ENCODE measurements at regions not wholly inside any gene's neighbourhood (a gene's known extent, or its start where the extent isn't known, plus 50 kb on each side); places are given as distances from the start of the nearest gene placed in this dataset.

- no peak overlapping the region for H3K4me3 ChIP-seq
- H3K27ac ChIP-seq = no peak overlapping the region
- no peak for FAIRE-seq
- H3K9me3 ChIP-seq = no peaks in the 10 kb centered on the region
- ATAC-seq = no peak
- TF ChIP-seq ZNF302 (CRISPR knock-in tag; IDR thresholded peaks at IDR 0.05) (no peak), ELK1 (IDR thresholded peaks at IDR 0.05; ENCODE audit: low read depth, low read length) (no peak), SMC3 (IDR thresholded peaks at IDR 0.05) (no peak), EP300 (IDR thresholded peaks at IDR 0.05) (no peak), RAD21 (conservative IDR thresholded peaks at IDR 0.05 in 1 of 2, IDR thresholded peaks at IDR 0.05 in 1 of 2) (no peak), CTCF (IDR thresholded peaks at IDR 0.05) (no peak), MAX (IDR thresholded peaks at IDR 0.05) (no peak), RCOR1 (IDR thresholded peaks at IDR 0.05; ENCODE audit: low read depth, low read length) (no peak)
- WGBS (ENCODE audit: missing lambda C conversion rate) = 3% methylated on average over 2 of the region's 2 CpGs
- no peak for DNase-seq (ENCODE audit: low read depth in 1 of 2, low spot score in 1 of 2)
- ChIA-PET CTCF (no interaction called here), POLR2A (no interaction called here)
- H3K4me2 ChIP-seq = no peak overlapping the region
- no peaks in the 10 kb centered on the region for H3K4me1 ChIP-seq
Observed at GRCh38 chr7:113764401-113765035, 154.3 kb downstream of the PPP1R3A start.

GRCh38 chr7:113763226-113763625 lies 155.6 kb downstream of the PPP1R3A start:
- no peak for FAIRE-seq
- no peak for TF ChIP-seq HOXA7 (CRISPR knock-in tag; IDR thresholded peaks at IDR 0.05)
- TF ChIP-seq REST (IDR thresholded peaks at IDR 0.05) = no peak
- no peak for TF ChIP-seq KDM1A (IDR thresholded peaks at IDR 0.05; ENCODE audit: low read depth)
- no peak for TF ChIP-seq SREBF2 (IDR thresholded peaks at IDR 0.05)
- no peak for TF ChIP-seq ZFP36 (IDR thresholded peaks at IDR 0.05; ENCODE audit: borderline replicate concordance, partially characterized antibody)
- TF ChIP-seq USF2 (IDR thresholded peaks at IDR 0.05) = no peak
- no peak for TF ChIP-seq RNF2 (IDR thresholded peaks at IDR 0.05; ENCODE audit: borderline replicate concordance, low read depth)
- TF ChIP-seq CBX8 (IDR thresholded peaks at IDR 0.05) = no peak
- TF ChIP-seq ESRRA (IDR thresholded peaks at IDR 0.05; ENCODE audit: borderline replicate concordance, low read length) = no peak
- TF ChIP-seq ZC3H11A (IDR thresholded peaks at IDR 0.05) = no peak
- no peak for TF ChIP-seq MYC (IDR thresholded peaks at IDR 0.05; ENCODE audit: borderline replicate concordance, low read length)
- no peak for TF ChIP-seq NR3C1 (IDR thresholded peaks at IDR 0.05)
- no peak for TF ChIP-seq TFCP2L1 (CRISPR knock-in tag; IDR thresholded peaks at IDR 0.05)
- TF ChIP-seq EHF (CRISPR knock-in tag; IDR thresholded peaks at IDR 0.05) = no peak
- no peak for TF ChIP-seq PHF8 (IDR thresholded peaks at IDR 0.05; ENCODE audit: borderline replicate concordance, low read depth)
- no peak for ATAC-seq
- CTCF ChIA-PET = interaction anchor here (1.0 kb wide), 1 partner anchor 13 kb away, joined by 3 read pairs; no protein-coding TSS in a partner anchor
- no peak overlapping the region for H3K27ac ChIP-seq
- POLR2A ChIA-PET = no interaction called here
- no peak for DNase-seq (ENCODE audit: low read depth in 1 of 2, low spot score in 1 of 2)
- H3K4me1 ChIP-seq = no peaks in the 10 kb centered on the region
- H3K4me3 ChIP-seq = no peak overlapping the region
- no peak overlapping the region for H3K4me2 ChIP-seq
- WGBS (ENCODE audit: missing lambda C conversion rate) = under 1% methylated on average over 3 of the region's 3 CpGs
- H3K9me3 ChIP-seq = no peaks in the 10 kb centered on the region

All from A549 (cell line).